ENCODE measurements at regions not wholly inside any gene's neighbourhood (a gene's known extent, or its start where the extent isn't known, plus 50 kb on each side); places are given as distances from the start of the nearest gene placed in this dataset.

GRCh38 chrX:4239650-4240540, 526.4 kb upstream of the PRKX start (continued):
- TF ChIP-seq PATZ1 (CRISPR knock-in tag; IDR thresholded peaks at IDR 0.05; ENCODE audit: borderline replicate concordance) (no peak), POU6F1 (CRISPR knock-in tag; IDR thresholded peaks at IDR 0.05; ENCODE audit: borderline replicate concordance, low read depth) (no peak)

- TF ChIP-seq GLIS3 (CRISPR knock-in tag; IDR thresholded peaks at IDR 0.05) (no peak), ISL1 (CRISPR knock-in tag; IDR thresholded peaks at IDR 0.05) (no peak), ZNF565 (CRISPR knock-in tag; conservative IDR thresholded peaks at IDR 0.05; ENCODE audit: low read depth) (no peak), PATZ1 (CRISPR knock-in tag; IDR thresholded peaks at IDR 0.05; ENCODE audit: borderline replicate concordance) (no peak), BACH2 (CRISPR knock-in tag; IDR thresholded peaks at IDR 0.05; ENCODE audit: borderline replicate concordance) (no peak), ZFP30 (CRISPR knock-in tag; IDR thresholded peaks at IDR 0.05) (no peak), CSDC2 (CRISPR knock-in tag; IDR thresholded peaks at IDR 0.05) (no peak), ZC3H10 (CRISPR knock-in tag; IDR thresholded peaks at IDR 0.05) (no peak), OSR1 (CRISPR knock-in tag; IDR thresholded peaks at IDR 0.05) (no peak)
- no peak for ATAC-seq
Measured at GRCh38 chrX:4238916-4239315, 525.5 kb upstream of the PRKX start.

- ATAC-seq, result no peak
- no peak for TF ChIP-seq TOX (CRISPR knock-in tag; IDR thresholded peaks at IDR 0.05; ENCODE audit: borderline replicate concordance)
- no peak for TF ChIP-seq POU6F1 (CRISPR knock-in tag; IDR thresholded peaks at IDR 0.05; ENCODE audit: borderline replicate concordance, low read depth)
- no peak for TF ChIP-seq CSDC2 (CRISPR knock-in tag; IDR thresholded peaks at IDR 0.05)
- no peak for TF ChIP-seq ZNF565 (CRISPR knock-in tag; conservative IDR thresholded peaks at IDR 0.05; ENCODE audit: low read depth)
- no peak for TF ChIP-seq GLIS3 (CRISPR knock-in tag; IDR thresholded peaks at IDR 0.05)
- no peak for TF ChIP-seq CSRNP3 (CRISPR knock-in tag; IDR thresholded peaks at IDR 0.05)
- TF ChIP-seq ZFP30 (CRISPR knock-in tag; IDR thresholded peaks at IDR 0.05), result no peak
- TF ChIP-seq ZNF8 (CRISPR knock-in tag; IDR thresholded peaks at IDR 0.05), result no peak
- no peak for TF ChIP-seq TCF4 (CRISPR knock-in tag; IDR thresholded peaks at IDR 0.05; ENCODE audit: borderline replicate concordance)
- TF ChIP-seq CREB5 (CRISPR knock-in tag; IDR thresholded peaks at IDR 0.05; ENCODE audit: low read depth), result no peak
- TF ChIP-seq SNAI2 (CRISPR knock-in tag; IDR thresholded peaks at IDR 0.05), result no peak
- TF ChIP-seq ZNF70 (CRISPR knock-in tag; IDR thresholded peaks at IDR 0.05), result no peak
- no peak for TF ChIP-seq BACH2 (CRISPR knock-in tag; IDR thresholded peaks at IDR 0.05; ENCODE audit: borderline replicate concordance)
- no peak for TF ChIP-seq RARB (CRISPR knock-in tag; IDR thresholded peaks at IDR 0.05)
- no peak for TF ChIP-seq PPARA (CRISPR knock-in tag; IDR thresholded peaks at IDR 0.05; ENCODE audit: borderline replicate concordance)
- no peak for TF ChIP-seq ESRRG (CRISPR knock-in tag; IDR thresholded peaks at IDR 0.05)
Measured at GRCh38 chrX:4225086-4225485, 511.6 kb upstream of the PRKX start.
